Esophagus muscularis mucosa (tissue), 4 donors: ENCODE measurements at regions not wholly inside any gene's neighbourhood (a gene's known extent, or its start where the extent isn't known, plus 50 kb on each side); places are given as distances from the start of the nearest gene placed in this dataset.

Source experiments
- DNase-seq: peaks from one replicate; pipeline ENCODE4 v3.0.0-alpha.2; 2017; ENCODE audit errors: extremely low spot score
- H3K27ac ChIP-seq, 4 donors: fragments of 200-600 bp; sonication (generic); replicated peaks in 1 of 4; 1 replicate in 3 of 4; 2 replicates in 1 of 4; pipeline ENCODE4 v1.5.1; 2016 to 2019; ENCODE audit warnings: mild to moderate bottlenecking in 1 of 4
- H3K27me3 ChIP-seq, 4 donors: fragments of 200-600 bp; sonication (generic); one replicate each; pipeline versions ENCODE4 v1.5.1 to v1.6.0; 2016 to 2019
- H3K36me3 ChIP-seq, 4 donors: fragments of 200-600 bp; sonication (generic); one replicate each; pipeline ENCODE4 v1.5.1; 2016 to 2019
- H3K4me1 ChIP-seq, 4 donors: fragments of 200-600 bp; sonication (generic); one replicate each; pipeline ENCODE4 v1.5.1; 2016 to 2019
- H3K4me3 ChIP-seq, 4 donors: fragments of 200-600 bp; sonication (generic); 1 replicate in 2 of 4; 2 replicates in 2 of 4; pipeline ENCODE4 v1.5.1; 2016 to 2019; ENCODE audit warnings: mild to moderate bottlenecking in 4 of 4, moderate library complexity in 1 of 4
- H3K9me3 ChIP-seq, 4 donors: fragments of 200-600 bp; sonication (generic); 1 replicate in 3 of 4; 2 replicates in 1 of 4; pipeline ENCODE4 v1.5.1; 2016 to 2019
- CTCF ChIP-seq, 3 experiments: fragments of 200-600 bp in 2 of 3; fragments of 450-650 bp in 1 of 3; sonication (generic) in 2 of 3; IDR thresholded peaks; one replicate each; pipeline ENCODE4 v1.5.1; 2017 to 2019; ENCODE audit warnings: antibody characterized with exemption in 3 of 3, mild to moderate bottlenecking in 2 of 3, moderate library complexity in 1 of 3
- EP300 ChIP-seq: sonication (generic); formaldehyde crosslinking; IDR thresholded peaks from one replicate; pipeline ENCODE4 v1.6.1; 2017; ENCODE audit warnings: antibody characterized with exemption
- POLR2A ChIP-seq: fragments of 450-650 bp; IDR thresholded peaks from one replicate; pipeline ENCODE4 v1.6.1; 2017; ENCODE audit warnings: antibody characterized with exemption, moderate library complexity, mild to moderate bottlenecking, low read depth
- POLR2AphosphoS5 ChIP-seq, 2 donors: sonication (generic); formaldehyde crosslinking; IDR thresholded peaks; one replicate each; pipeline ENCODE4 v1.6.1; 2017; ENCODE audit warnings: antibody characterized with exemption in 2 of 2
- WGBS: methylation state at CpG from one replicate; pipeline ENCODE4 v1.1.5; 2018; 5-methylcytosine and 5-hydroxymethylcytosine counted together
- intact Hi-C: fragments of 100-400 bp; cut with DNase I; formaldehyde crosslinking; loops from one replicate; pipeline ENCODE4 v1.15.1; 2023

DNA sequence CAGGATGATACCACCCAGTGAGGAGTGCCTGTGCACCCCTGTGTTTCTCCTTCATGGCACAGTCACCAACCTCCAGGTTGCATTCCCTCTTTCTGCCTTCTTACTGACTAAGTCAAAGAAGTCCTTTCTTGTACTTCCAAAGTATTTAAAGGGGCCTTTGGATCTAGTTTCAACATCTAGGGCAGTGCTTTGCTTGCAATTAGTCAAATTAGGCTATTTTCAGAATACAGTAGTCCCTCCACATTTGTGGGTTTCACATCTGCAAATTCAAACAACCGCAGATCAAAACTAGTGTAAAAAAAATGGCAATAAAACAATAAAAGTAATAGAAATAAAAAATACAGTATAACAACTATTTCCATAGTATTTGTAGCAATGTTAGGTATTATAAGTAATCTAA, 333.9 kb upstream of the SEMA6A start:
- intact Hi-C loops = no loop called here
- WGBS = 88% methylated on average over 1 of the region's 1 CpG
- no peak for DNase-seq

DNA sequence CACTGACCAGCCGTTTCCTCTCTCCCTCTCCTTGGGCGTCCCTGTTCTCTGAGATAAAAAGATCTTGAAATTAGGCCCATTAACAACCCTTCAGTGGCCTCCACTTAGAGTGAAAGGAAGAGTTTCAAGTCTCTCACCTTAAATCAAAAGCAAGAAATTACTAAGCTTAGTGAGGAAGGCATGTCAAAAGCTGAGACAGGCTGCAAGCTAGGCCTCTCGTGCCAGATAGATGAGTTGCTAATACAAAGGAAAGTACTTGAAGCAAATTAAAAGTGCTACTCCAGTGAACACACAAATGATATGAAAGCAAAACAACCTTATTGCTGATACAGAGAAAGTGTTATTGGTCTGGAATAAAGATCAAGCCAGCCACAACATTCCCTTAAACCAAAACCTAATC, 331.3 kb upstream of the SEMA6A start:
- TF ChIP-seq EP300 = no peak
- no peak for TF ChIP-seq POLR2AphosphoS5 (IDR thresholded peaks at IDR 0.05)
- TF ChIP-seq POLR2A = no peak
- TF ChIP-seq CTCF (IDR thresholded peaks at IDR 0.05) = no peak
- Histone ChIP-seq H3K27me3 (no peaks in the 10 kb centered on the region), H3K36me3 (no peaks in the 10 kb centered on the region), H3K4me3 (no peak overlapping the region), H3K4me1 (no peaks in the 10 kb centered on the region), H3K9me3 (no peaks in the 10 kb centered on the region), H3K27ac (no peak overlapping the region)
- no peak for DNase-seq
- intact Hi-C loops = no loop called here
- 98% methylated on average over 3 of the region's 3 CpGs for WGBS

More for the DNA sequence above, 333.9 kb upstream of the SEMA6A start:
- no peak for TF ChIP-seq CTCF (IDR thresholded peaks at IDR 0.05)
- Histone ChIP-seq H3K27me3 (no peaks in the 10 kb centered on the region), H3K9me3 (no peaks in the 10 kb centered on the region), H3K27ac (no peak overlapping the region), H3K4me1 (no peaks in the 10 kb centered on the region), H3K36me3 (no peaks in the 10 kb centered on the region), H3K4me3 (no peak overlapping the region)

DNA sequence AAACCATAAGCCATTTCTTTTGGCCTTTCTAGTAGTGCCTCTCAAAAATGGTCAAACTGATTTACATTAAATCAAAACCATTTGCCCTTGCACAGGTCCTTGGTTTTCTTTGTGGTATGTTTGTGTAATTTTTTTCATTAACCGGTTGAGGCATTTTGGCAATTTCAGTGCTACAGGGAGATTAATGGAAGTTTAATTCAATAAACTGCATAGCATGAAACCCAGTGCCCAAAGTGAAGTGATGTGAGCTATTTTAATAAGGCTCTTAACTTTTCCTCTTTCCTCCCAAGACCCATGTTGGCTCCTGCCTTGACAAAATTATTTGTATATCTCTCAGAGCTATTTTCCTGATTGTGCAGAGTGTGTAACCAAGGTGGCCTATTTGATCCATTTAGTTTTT, 326.2 kb upstream of the SEMA6A start:
- no peak overlapping the region for H3K4me3 ChIP-seq

DNA sequence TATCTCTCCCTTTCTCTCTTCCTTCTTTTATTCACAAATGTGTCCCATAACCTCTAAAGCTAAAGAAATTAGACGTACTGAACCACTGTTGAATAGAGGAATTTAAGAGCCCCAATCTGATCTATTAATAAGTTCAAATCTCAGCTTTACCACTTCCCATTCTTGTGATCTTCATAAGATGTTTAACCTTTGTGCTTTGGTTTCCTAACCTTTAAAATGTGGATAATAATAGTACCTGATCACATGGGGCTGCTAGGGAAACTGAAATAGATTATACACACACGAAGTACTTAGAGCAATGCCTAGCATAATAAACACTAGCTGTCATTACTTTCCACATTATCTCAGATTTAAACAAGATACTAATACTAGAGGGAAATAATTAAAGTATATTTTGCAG, 324.3 kb upstream of the SEMA6A start:
- H3K4me1 ChIP-seq = no peaks in the 10 kb centered on the region
- H3K27ac ChIP-seq = no peak overlapping the region
- no peak overlapping the region for H3K4me3 ChIP-seq
- H3K27me3 ChIP-seq = no peaks in the 10 kb centered on the region
- DNase-seq = no peak
- no peaks in the 10 kb centered on the region for H3K36me3 ChIP-seq
- H3K9me3 ChIP-seq = no peaks in the 10 kb centered on the region
- TF ChIP-seq CTCF (IDR thresholded peaks at IDR 0.05) (no peak), POLR2A (no peak), EP300 (no peak), POLR2AphosphoS5 (IDR thresholded peaks at IDR 0.05) (no peak)
- intact Hi-C loops = no loop called here
- 49% methylated on average over 2 of the region's 2 CpGs for WGBS

More for the DNA sequence above, 326.2 kb upstream of the SEMA6A start:
- 30% methylated on average over 1 of the region's 1 CpG for WGBS
- H3K4me1 ChIP-seq = no peaks in the 10 kb centered on the region
- no peak for DNase-seq
- H3K27ac ChIP-seq = no peak overlapping the region
- H3K9me3 ChIP-seq = no peaks in the 10 kb centered on the region
- intact Hi-C loops = no loop called here
- TF ChIP-seq CTCF (IDR thresholded peaks at IDR 0.05) = no peak
- TF ChIP-seq POLR2AphosphoS5 (IDR thresholded peaks at IDR 0.05) = no peak
- no peak for TF ChIP-seq EP300
- H3K36me3 ChIP-seq = no peaks in the 10 kb centered on the region
- no peaks in the 10 kb centered on the region for H3K27me3 ChIP-seq

GRCh38 chr5:116897291-116897690, 322.7 kb upstream of the SEMA6A start:
- intact Hi-C loops = no loop called here
- Histone ChIP-seq H3K27me3 (no peaks in the 10 kb centered on the region), H3K4me1 (no peaks in the 10 kb centered on the region), H3K27ac (no peak overlapping the region), H3K9me3 (no peaks in the 10 kb centered on the region), H3K4me3 (no peak overlapping the region), H3K36me3 (no peaks in the 10 kb centered on the region)
- DNase-seq = no peak
- 88% methylated on average over 3 of the region's 3 CpGs for WGBS
- TF ChIP-seq POLR2A (no peak), CTCF (IDR thresholded peaks at IDR 0.05) (no peak), EP300 (no peak), POLR2AphosphoS5 (IDR thresholded peaks at IDR 0.05) (no peak)
